Panc1 (cell line): ENCODE measurements at regions not wholly inside any gene's neighbourhood (a gene's known extent, or its start where the extent isn't known, plus 50 kb on each side); places are given as distances from the start of the nearest gene placed in this dataset.

Source experiments
- ATAC-seq: fragments of 200-7000 bp; cut with Tn5 transposase; 2 replicates; pipeline ENCODE4 v1.9.1; 2020; ENCODE audit warnings: mild to moderate bottlenecking, moderate library complexity
- BruUV-seq: library from RNA; stranded (reverse); fragments of 400-500 nt; replicated peaks from 2 replicates; lab custom pipeline; 2021; lab: Mats Ljungman, UMichigan
- CTCF ChIA-PET: fragments of 300-600 bp; sonication (Branson Sonifier 250); formaldehyde crosslinking; loops from one replicate; lab custom pipeline; 2022; ENCODE audit warnings: antibody characterized with exemption; lab: Charles Lee
- POLR2A ChIA-PET: fragments of 300-600 bp; sonication (Branson Sonifier 250); formaldehyde crosslinking; loops from one replicate; lab custom pipeline; 2022; ENCODE audit warnings: antibody characterized with exemption; lab: Charles Lee
- DNase-seq: peaks from one replicate; pipeline ENCODE4 v3.0.0-alpha.2; 2010; ENCODE audit warnings: low read depth, low spot score
- H3K27ac ChIP-seq: 2 replicates; pipeline ENCODE4 v1.5.1; 2011; ENCODE audit warnings: mild to moderate bottlenecking, low read length, inconsistent platforms
- H3K27me3 ChIP-seq: fragments of 200-500 bp; sonication (Bioruptor generic); 2 replicates; pipeline ENCODE4 v1.6.0; 2014; ENCODE audit warnings: low read length, inconsistent platforms; ENCODE audit not compliant: control insufficient read depth, insufficient read depth
- H3K36me3 ChIP-seq: fragments of 200-500 bp; sonication (Bioruptor generic); 2 replicates; pipeline ENCODE4 v1.5.1; 2014; ENCODE audit warnings: inconsistent platforms, mild to moderate bottlenecking, low read length, moderate library complexity; ENCODE audit not compliant: control insufficient read depth, insufficient read depth
- H3K4me1 ChIP-seq: 2 replicates; pipeline ENCODE4 v1.5.1; 2011; ENCODE audit warnings: inconsistent platforms, mild to moderate bottlenecking, low read length, moderate library complexity; ENCODE audit not compliant: control insufficient read depth, insufficient read depth
- H3K4me3 ChIP-seq, 2 experiments: 2 replicates each; pipeline ENCODE4 v1.5.1; 2011 to 2012; ENCODE audit warnings: low read depth in 2 of 2, low read length in 2 of 2, mild to moderate bottlenecking in 2 of 2, inconsistent platforms in 1 of 2, moderate library complexity in 1 of 2
- H3K9me3 ChIP-seq: fragments of 200-500 bp; sonication (Bioruptor generic); 2 replicates; pipeline ENCODE4 v1.5.1; 2014; ENCODE audit warnings: low read depth, mild to moderate bottlenecking, inconsistent platforms, low read length, moderate library complexity; ENCODE audit not compliant: control insufficient read depth, insufficient read depth
- CTCF ChIP-seq: fragments of 450-650 bp; IDR thresholded peaks from 2 replicates; pipeline ENCODE4 v1.5.1; 2017; ENCODE audit warnings: mild to moderate bottlenecking
- POLR2AphosphoS5 ChIP-seq: IDR thresholded peaks from 2 replicates; pipeline ENCODE4 v1.6.1; 2012; ENCODE audit warnings: mild to moderate bottlenecking, low read depth, low read length, moderate library complexity
- REST ChIP-seq, 2 experiments: IDR thresholded peaks; 2 replicates each; pipeline ENCODE4 v1.6.1; 2011 to 2012; ENCODE audit warnings: low read depth in 2 of 2, control low read depth in 1 of 2, low read length in 1 of 2, mild to moderate bottlenecking in 1 of 2, moderate library complexity in 1 of 2; ENCODE audit not compliant: insufficient read depth in 1 of 2
- SIN3A ChIP-seq: IDR thresholded peaks from 2 replicates; pipeline ENCODE4 v1.6.1; 2012; ENCODE audit warnings: low read depth, mild to moderate bottlenecking, low read length, moderate library complexity, borderline replicate concordance; ENCODE audit not compliant: insufficient read depth
- TCF7L2 ChIP-seq: IDR thresholded peaks from 2 replicates; pipeline ENCODE4 v1.6.1; 2011; ENCODE audit warnings: mild to moderate bottlenecking, low read depth, low read length, inconsistent platforms
- in situ Hi-C: cut with HindIII; loops from 2 replicates; pipeline ENCODE4 v1.10.0; 2016; ENCODE audit warnings: low sequenced_read_pairs, low pct_unique_long_range_greater_than_20kb
- intact Hi-C: fragments of 100-400 bp; cut with micrococcal nuclease; formaldehyde crosslinking; loops from one replicate; pipeline ENCODE4 v1.10.0; 2022; ENCODE audit not compliant: unreplicated experiment

- in situ Hi-C loops = no loop called here
- no peak for DNase-seq
- BruUV-seq = no TSS peak
- ChIA-PET POLR2A (no interaction called here), CTCF (no interaction called here)
- Histone ChIP-seq H3K4me1 (no peaks in the 10 kb centered on the region), H3K9me3 (no peaks in the 10 kb centered on the region), H3K36me3 (no peaks in the 10 kb centered on the region), H3K27me3 (no peaks in the 10 kb centered on the region), H3K27ac (no peak overlapping the region), H3K4me3 (no peak overlapping the region)
- ATAC-seq = no peak
- intact Hi-C loops = no loop called here
- TF ChIP-seq CTCF (no peak), POLR2AphosphoS5 (no peak)
Measured at GRCh38 chr5:66450988-66451387, 145.2 kb upstream of the MAST4 start.

GRCh38 chr5:66452109-66452508 lies 144.1 kb upstream of the MAST4 start:
- H3K4me1 ChIP-seq = no peaks in the 10 kb centered on the region
- no peak for TF ChIP-seq TCF7L2
- TF ChIP-seq REST (IDR thresholded peaks at IDR 0.05; ENCODE audit: insufficient read depth in 1 of 2, low read depth in 2 of 2, low read length in 1 of 2) = no peak
- no peak for TF ChIP-seq SIN3A
- TF ChIP-seq CTCF = no peak
- TF ChIP-seq POLR2AphosphoS5 = no peak
- no peaks in the 10 kb centered on the region for H3K36me3 ChIP-seq
- ATAC-seq (no peak), DNase-seq (no peak)
- no peak overlapping the region for H3K4me3 ChIP-seq
- BruUV-seq = no TSS peak
- no peak overlapping the region for H3K27ac ChIP-seq
- intact Hi-C loops = no loop called here
- ChIA-PET POLR2A (no interaction called here), CTCF (no interaction called here)
- in situ Hi-C loops = no loop called here
- no peaks in the 10 kb centered on the region for H3K27me3 ChIP-seq
- no peaks in the 10 kb centered on the region for H3K9me3 ChIP-seq
